ENCODE measurements at regions not wholly inside any gene's neighbourhood (a gene's known extent, or its start where the extent isn't known, plus 50 kb on each side); places are given as distances from the start of the nearest gene placed in this dataset.
"Not testable (repeated sequence)": the region's sequence is repeated elsewhere in the genome, so short reads cannot be mapped to it uniquely, and the experiment has no call there.

- no peak overlapping the region for H3K4me3 ChIP-seq (ENCODE audit: low read depth, low read length)
Observed at GRCh38 chr15:23846218-23846617, 159.1 kb upstream of the NDN start.

GRCh38 chr15:23850666-23851065, 163.6 kb upstream of the NDN start:
- H3K4me3 ChIP-seq (ENCODE audit: low read depth, low read length) = no peak overlapping the region

- no peak overlapping the region for H3K4me3 ChIP-seq (ENCODE audit: low read depth, low read length)
Observed at GRCh38 chr15:23851921-23852320, 164.8 kb upstream of the NDN start.

GRCh38 chr15:23853286-23853685, 166.2 kb upstream of the NDN start:
- H3K4me3 ChIP-seq (ENCODE audit: low read depth, low read length) = no peak overlapping the region

- no peak overlapping the region for H3K4me3 ChIP-seq (ENCODE audit: low read depth, low read length)
Observed at GRCh38 chr15:23854203-23854911, 167.3 kb upstream of the NDN start.

GRCh38 chr15:23854912-23855659, 168.0 kb upstream of the NDN start:
- H3K4me3 ChIP-seq (ENCODE audit: low read depth, low read length) = no peak overlapping the region

GRCh38 chr15:23855947-23856346, 168.8 kb upstream of the NDN start:
- H3K4me3 ChIP-seq (ENCODE audit: low read depth, low read length) = no peak overlapping the region

GRCh38 chr15:23857028-23857641, 170.0 kb upstream of the NDN start:
- H3K4me3 ChIP-seq (ENCODE audit: low read depth, low read length) = no peak overlapping the region

GRCh38 chr15:23859008-23859407, 171.9 kb upstream of the NDN start:
- H3K4me3 ChIP-seq (ENCODE audit: low read depth, low read length) = no peak overlapping the region

GRCh38 chr15:23860290-23861245, 173.5 kb upstream of the NDN start:
- no peak overlapping the region for H3K4me3 ChIP-seq (ENCODE audit: low read depth, low read length)

GRCh38 chr15:23866832-23867231, 179.7 kb upstream of the NDN start:
- H3K4me3 ChIP-seq (ENCODE audit: low read depth, low read length) = no peak overlapping the region

- H3K4me3 ChIP-seq (ENCODE audit: low read depth, low read length) = no peak overlapping the region
Observed at GRCh38 chr15:23869396-23869795, 182.3 kb upstream of the NDN start.

GRCh38 chr15:23873613-23874012, 186.5 kb upstream of the NDN start:
- H3K4me3 ChIP-seq (ENCODE audit: low read depth, low read length) = not testable (repeated sequence)

- H3K4me3 ChIP-seq (ENCODE audit: low read depth, low read length) = peak overlapping the region; percentile 21
Observed at GRCh38 chr15:23877502-23878412, 190.7 kb upstream of the NDN start.

GRCh38 chr15:23881291-23881690, 194.2 kb upstream of the NDN start:
- no peak overlapping the region for H3K4me3 ChIP-seq (ENCODE audit: low read depth, low read length)

- H3K4me3 ChIP-seq (ENCODE audit: low read depth, low read length) = no peak overlapping the region
Observed at GRCh38 chr15:23890218-23890617, 203.1 kb upstream of the NDN start.

- H3K4me3 ChIP-seq (ENCODE audit: low read depth, low read length) = no peak overlapping the region
Observed at GRCh38 chr15:23897091-23897490, 210.0 kb upstream of the NDN start.

GRCh38 chr15:23897531-23897930, 210.4 kb upstream of the NDN start:
- no peak overlapping the region for H3K4me3 ChIP-seq (ENCODE audit: low read depth, low read length)

- no peak overlapping the region for H3K4me3 ChIP-seq (ENCODE audit: low read depth, low read length)
Observed at GRCh38 chr15:23910030-23910429, 222.9 kb upstream of the NDN start.

- no peak overlapping the region for H3K4me3 ChIP-seq (ENCODE audit: low read depth, low read length)
Observed at GRCh38 chr15:23912191-23912590, 225.1 kb upstream of the NDN start.

All from iPS-11a (cell line).